PFSK-1 (cell line): ENCODE measurements at regions not wholly inside any gene's neighbourhood (a gene's known extent, or its start where the extent isn't known, plus 50 kb on each side); places are given as distances from the start of the nearest gene placed in this dataset.

Experiments
- FOXP2 ChIP-seq: optimal IDR thresholded peaks from 2 replicates; pipeline ENCODE3; 2011; ENCODE audit warnings: borderline replicate concordance, control low read depth, inconsistent platforms; ENCODE audit not compliant: insufficient read depth; ENCODE audit errors: extremely low read length, extremely low read depth
- POLR2AphosphoS5 ChIP-seq: IDR thresholded peaks from 2 replicates; pipeline ENCODE4 v1.6.1; 2012; ENCODE audit warnings: low read depth, mild to moderate bottlenecking, control low read depth, low read length, moderate library complexity
- SIN3A ChIP-seq: IDR thresholded peaks from 2 replicates; pipeline ENCODE4 v1.6.1; 2012; ENCODE audit warnings: mild to moderate bottlenecking, low read length, moderate library complexity, borderline replicate concordance; ENCODE audit not compliant: insufficient read depth
- TAF1 ChIP-seq: IDR thresholded peaks from 2 replicates; pipeline ENCODE4 v1.6.1; 2012; ENCODE audit warnings: low read length, control low read depth, borderline replicate concordance; ENCODE audit not compliant: insufficient read depth
- TF ChIP-seq, protein P1 (sequence below), 2 experiments: IDR thresholded peaks; 2 replicates each; pipeline versions ENCODE4 v1.6.1 to v1.8.0; 2011 to 2012; ENCODE audit warnings: low read depth in 2 of 2, low read length in 2 of 2, control low read depth in 1 of 2, inconsistent platforms in 1 of 2, mild to moderate bottlenecking in 1 of 2, moderate library complexity in 1 of 2; ENCODE audit not compliant: insufficient read depth in 1 of 2

GRCh38 chr11:26204839-26205238, 127.1 kb upstream of the ANO3 start:
- no peak for TF ChIP-seq TAF1
- no peak for TF ChIP-seq POLR2AphosphoS5
- TF ChIP-seq, protein P1, sequence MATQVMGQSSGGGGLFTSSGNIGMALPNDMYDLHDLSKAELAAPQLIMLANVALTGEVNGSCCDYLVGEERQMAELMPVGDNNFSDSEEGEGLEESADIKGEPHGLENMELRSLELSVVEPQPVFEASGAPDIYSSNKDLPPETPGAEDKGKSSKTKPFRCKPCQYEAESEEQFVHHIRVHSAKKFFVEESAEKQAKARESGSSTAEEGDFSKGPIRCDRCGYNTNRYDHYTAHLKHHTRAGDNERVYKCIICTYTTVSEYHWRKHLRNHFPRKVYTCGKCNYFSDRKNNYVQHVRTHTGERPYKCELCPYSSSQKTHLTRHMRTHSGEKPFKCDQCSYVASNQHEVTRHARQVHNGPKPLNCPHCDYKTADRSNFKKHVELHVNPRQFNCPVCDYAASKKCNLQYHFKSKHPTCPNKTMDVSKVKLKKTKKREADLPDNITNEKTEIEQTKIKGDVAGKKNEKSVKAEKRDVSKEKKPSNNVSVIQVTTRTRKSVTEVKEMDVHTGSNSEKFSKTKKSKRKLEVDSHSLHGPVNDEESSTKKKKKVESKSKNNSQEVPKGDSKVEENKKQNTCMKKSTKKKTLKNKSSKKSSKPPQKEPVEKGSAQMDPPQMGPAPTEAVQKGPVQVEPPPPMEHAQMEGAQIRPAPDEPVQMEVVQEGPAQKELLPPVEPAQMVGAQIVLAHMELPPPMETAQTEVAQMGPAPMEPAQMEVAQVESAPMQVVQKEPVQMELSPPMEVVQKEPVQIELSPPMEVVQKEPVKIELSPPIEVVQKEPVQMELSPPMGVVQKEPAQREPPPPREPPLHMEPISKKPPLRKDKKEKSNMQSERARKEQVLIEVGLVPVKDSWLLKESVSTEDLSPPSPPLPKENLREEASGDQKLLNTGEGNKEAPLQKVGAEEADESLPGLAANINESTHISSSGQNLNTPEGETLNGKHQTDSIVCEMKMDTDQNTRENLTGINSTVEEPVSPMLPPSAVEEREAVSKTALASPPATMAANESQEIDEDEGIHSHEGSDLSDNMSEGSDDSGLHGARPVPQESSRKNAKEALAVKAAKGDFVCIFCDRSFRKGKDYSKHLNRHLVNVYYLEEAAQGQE (IDR thresholded peaks at IDR 0.05; ENCODE audit: insufficient read depth in 1 of 2, low read depth in 2 of 2, low read length in 2 of 2), result no peak
- no peak for TF ChIP-seq FOXP2
- TF ChIP-seq SIN3A, result no peak

- TF ChIP-seq POLR2AphosphoS5 (no peak), TAF1 (no peak), FOXP2 (no peak), SIN3A (no peak)
- TF ChIP-seq, protein P1 (IDR thresholded peaks at IDR 0.05; ENCODE audit: insufficient read depth in 1 of 2, low read depth in 2 of 2, low read length in 2 of 2), result no peak
Observed at GRCh38 chr11:26219183-26220117, 112.5 kb upstream of the ANO3 start.

DNA sequence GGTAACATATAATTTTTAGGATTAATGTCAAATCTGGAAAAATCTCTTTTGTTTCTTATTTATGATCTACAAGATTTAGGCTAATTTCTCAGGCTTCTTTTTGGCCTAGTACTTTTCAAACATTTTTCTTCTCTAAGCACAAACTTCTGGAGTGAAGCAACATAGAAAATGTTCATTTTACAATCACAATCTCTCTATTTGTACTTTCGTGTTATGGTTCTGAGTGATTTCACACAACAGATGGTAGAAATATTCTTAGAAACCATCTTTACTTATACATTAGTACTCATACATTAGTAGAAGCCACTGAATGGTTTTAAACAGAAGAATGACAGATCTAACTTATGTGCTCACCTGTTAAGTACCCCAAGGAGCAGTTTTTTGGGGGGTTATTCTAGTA, 106.3 kb upstream of the ANO3 start:
- TF ChIP-seq POLR2AphosphoS5, result no peak
- TF ChIP-seq FOXP2, result no peak
- TF ChIP-seq, protein P1 (IDR thresholded peaks at IDR 0.05; ENCODE audit: insufficient read depth in 1 of 2, low read depth in 2 of 2, low read length in 2 of 2), result no peak
- no peak for TF ChIP-seq TAF1
- TF ChIP-seq SIN3A, result no peak

DNA sequence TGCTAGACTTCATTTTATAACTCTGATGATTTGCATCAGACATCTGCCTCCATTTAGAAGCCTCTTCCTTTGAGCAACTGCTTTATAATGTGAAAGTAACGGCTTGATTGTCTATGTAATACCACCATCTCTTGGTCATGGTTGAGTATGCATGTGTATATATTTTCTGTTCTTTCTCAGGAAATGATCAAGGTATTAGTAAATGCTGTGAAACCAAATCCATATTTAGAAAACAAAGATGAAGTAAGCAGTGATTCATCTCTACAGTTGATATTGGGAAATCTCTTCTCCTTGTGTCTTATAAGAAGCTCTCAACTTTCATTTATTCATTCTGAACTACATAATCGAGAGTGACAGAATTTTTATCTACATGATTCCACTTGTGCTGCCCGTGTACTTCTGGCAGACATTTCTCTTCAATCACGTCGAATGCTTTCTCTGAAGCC, 104.6 kb upstream of the ANO3 start:
- TF ChIP-seq, protein P1 (IDR thresholded peaks at IDR 0.05; ENCODE audit: insufficient read depth in 1 of 2, low read depth in 2 of 2, low read length in 2 of 2), result no peak
- TF ChIP-seq FOXP2 (no peak), TAF1 (no peak), POLR2AphosphoS5 (no peak), SIN3A (no peak)
